LNCAP (cell line): ENCODE measurements at regions not wholly inside any gene's neighbourhood (a gene's known extent, or its start where the extent isn't known, plus 50 kb on each side); places are given as distances from the start of the nearest gene placed in this dataset.

Experiments used
- TF ChIP-seq, protein P1 (sequence below): fragments of 450-650 bp; IDR thresholded peaks from 2 replicates; pipeline ENCODE4 v1.5.1; 2017; ENCODE audit warnings: mild to moderate bottlenecking

DNA sequence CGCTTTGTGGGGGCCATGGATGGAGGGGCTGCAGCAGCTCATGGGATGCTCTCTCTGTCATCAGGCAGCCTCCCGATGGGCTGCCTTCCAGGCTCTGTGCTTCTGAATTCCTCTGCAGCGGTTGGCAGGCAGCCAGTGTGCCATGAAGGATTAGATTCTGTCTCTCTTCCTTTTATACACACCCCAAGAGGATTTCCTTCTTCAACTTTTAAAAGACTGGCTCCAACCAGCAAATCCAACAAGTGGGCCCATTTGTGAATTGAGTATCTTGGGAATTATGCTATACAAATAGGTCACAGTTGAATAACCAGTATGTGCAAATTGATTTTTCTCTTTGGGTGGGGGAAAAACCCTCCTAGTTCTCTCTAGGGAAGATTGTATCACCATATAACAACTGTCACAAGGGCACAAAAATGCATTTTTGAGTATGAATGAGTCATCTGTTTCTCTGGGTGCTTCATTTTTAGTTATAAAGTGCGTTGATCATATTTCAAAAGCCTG, 96.8 kb upstream of the FAT1 start:
- TF ChIP-seq, protein P1, sequence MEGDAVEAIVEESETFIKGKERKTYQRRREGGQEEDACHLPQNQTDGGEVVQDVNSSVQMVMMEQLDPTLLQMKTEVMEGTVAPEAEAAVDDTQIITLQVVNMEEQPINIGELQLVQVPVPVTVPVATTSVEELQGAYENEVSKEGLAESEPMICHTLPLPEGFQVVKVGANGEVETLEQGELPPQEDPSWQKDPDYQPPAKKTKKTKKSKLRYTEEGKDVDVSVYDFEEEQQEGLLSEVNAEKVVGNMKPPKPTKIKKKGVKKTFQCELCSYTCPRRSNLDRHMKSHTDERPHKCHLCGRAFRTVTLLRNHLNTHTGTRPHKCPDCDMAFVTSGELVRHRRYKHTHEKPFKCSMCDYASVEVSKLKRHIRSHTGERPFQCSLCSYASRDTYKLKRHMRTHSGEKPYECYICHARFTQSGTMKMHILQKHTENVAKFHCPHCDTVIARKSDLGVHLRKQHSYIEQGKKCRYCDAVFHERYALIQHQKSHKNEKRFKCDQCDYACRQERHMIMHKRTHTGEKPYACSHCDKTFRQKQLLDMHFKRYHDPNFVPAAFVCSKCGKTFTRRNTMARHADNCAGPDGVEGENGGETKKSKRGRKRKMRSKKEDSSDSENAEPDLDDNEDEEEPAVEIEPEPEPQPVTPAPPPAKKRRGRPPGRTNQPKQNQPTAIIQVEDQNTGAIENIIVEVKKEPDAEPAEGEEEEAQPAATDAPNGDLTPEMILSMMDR, result no peak

DNA sequence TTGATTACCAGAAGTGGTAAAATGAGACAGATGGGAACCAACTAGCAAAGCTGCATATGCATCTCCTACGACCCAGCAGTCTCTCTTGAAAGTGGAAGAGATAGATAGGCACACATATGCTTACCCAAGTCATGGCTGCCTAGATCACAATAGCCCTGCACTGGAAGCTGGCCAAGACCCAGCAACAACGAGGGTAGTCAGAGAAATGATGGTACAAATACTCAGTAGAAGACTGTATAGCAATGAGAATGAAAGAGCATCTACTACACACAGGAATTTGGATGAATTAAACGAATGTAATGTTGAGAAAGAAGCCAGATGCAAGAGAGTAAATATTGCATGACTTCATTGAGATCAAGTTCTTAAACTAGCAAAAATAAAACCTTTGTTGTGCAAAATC, 100.3 kb upstream of the FAT1 start:
- TF ChIP-seq, protein P1, result no peak

DNA sequence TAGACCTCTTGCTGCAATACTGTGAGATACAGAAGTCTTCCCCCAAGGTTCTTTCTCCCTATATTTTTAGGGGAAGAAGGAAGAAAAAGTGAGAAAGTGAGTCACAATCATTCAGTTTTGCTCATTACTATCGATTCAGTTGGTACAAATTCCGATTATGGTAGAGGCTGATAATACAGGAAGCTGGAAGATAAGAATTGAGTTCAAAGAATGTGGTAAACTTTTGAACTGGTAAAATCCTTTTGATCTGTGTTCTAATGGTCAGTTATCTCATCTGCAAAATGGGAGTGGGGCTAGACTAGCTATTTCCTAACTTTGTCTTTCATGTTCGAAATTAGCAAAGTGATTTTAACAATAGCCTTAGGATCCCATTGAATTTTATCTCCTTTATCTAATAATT, 101.4 kb upstream of the FAT1 start:
- TF ChIP-seq, protein P1, result no peak

DNA sequence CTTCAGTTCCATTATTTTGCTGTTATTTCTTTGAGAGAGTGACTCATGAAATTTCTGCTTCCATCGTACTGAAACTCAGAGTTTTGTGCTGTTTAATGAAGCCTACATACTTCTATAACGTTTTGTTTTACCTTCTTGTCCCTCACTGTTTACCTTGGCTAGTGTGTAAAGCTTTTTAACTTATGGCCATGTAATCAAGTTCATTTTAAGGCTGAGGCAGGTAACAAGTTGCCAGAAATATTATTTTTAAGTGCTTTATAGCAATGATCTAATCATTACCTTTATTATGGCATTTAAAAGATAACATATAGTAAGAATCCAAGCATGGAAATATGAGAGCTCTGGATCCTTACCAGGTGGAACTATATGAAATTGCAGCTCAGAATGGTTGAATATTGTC, 102.3 kb upstream of the FAT1 start:
- TF ChIP-seq, protein P1, result no peak

DNA sequence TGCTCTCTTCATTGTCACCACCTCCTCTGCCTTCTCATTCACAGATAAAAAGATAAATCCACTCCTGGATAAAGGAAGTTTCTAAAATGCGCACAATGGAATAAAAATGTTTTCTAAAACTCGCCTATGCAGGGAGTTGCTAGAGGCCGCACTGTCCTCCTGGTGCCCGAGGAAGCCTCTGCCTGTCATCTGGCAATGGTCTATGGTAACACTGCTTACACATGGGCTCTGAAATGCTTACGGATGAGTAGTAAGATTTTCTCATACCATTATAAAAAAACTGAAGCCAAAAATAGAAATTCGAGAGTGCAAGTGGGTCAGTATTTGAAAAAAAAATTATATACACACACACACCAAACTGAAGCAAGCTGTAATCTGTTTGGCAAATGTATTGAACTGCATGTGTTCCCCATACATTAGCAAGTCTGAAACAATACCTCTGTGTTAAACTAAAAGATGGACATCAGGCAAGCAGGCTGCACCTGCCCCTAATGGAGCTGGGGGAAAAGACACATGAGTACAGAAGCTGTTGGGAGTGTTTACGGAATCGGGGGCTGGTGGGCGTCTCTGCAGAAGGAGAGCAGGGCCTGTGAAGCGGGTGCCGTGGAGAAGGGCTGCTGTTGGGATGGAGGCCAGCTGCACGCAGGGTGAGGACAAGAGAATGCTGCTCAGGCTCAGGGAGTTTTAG, 103.3 kb upstream of the FAT1 start:
- TF ChIP-seq, protein P1, result no peak

DNA sequence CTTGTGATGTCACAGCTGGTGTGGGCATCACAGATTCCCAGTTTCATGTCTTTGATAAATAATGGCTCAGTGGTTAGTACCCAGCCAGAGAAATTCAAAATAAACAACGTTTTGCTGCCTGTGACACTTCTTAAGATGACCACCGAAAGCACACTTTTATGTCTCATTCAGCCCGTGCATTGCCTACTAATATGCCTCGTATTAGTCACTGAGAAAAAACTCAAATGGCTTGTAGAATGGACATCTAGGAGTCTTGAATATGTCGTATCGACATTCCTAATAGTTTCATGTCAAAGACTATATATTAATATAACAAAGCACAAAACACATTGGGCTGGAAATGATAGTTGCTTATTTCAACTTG, 103.9 kb upstream of the FAT1 start:
- TF ChIP-seq, protein P1, result no peak

DNA sequence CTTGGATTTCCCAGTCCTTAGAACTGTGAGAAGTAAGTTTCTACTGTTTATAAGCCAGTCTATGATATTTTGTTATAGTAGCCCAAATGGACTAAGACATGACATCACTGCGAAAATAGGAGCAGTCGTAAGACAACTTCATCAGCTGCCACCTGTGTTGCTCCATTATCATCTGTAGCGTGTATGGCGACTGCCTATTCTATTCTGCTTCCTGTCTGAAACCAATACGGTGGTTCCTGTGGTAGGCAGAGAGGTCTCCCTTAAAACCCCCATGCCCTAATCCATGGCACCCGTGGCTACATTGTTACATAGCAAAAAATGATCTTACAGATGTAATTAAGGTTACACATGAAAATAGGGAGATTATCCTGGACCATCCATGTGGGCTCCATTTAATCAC, 105.4 kb upstream of the FAT1 start:
- TF ChIP-seq, protein P1, result no peak
